Body of pancreas (tissue), 4 donors: ENCODE measurements at regions not wholly inside any gene's neighbourhood (a gene's known extent, or its start where the extent isn't known, plus 50 kb on each side); places are given as distances from the start of the nearest gene placed in this dataset.
A peak's percentile ranks its signal among the peaks of the same experiment; 100 is the strongest.

Experiments
- ATAC-seq: fragments of 150-250 bp; one replicate; pipeline ENCODE4 v1.9.1; 2016
- DNase-seq, 4 donors: peaks; one replicate each; pipeline ENCODE4 v3.0.0-alpha.2; 2019
- H3K27ac ChIP-seq, 4 donors: fragments of 200-600 bp; sonication (generic); 1 replicate in 3 of 4; 2 replicates in 1 of 4; pipeline versions ENCODE4 v1.5.1 to v1.6.1; 2016 to 2019; ENCODE audit warnings: mild to moderate bottlenecking in 1 of 4, mixed read lengths in 1 of 4, moderate library complexity in 1 of 4
- H3K27me3 ChIP-seq, 2 donors: fragments of 200-600 bp; sonication (generic); one replicate each; pipeline ENCODE4 v1.6.0; 2016; ENCODE audit warnings: mild to moderate bottlenecking in 1 of 2
- H3K36me3 ChIP-seq, 2 donors: fragments of 200-600 bp; sonication (generic); replicated peaks in 1 of 2; 2 replicates each; pipeline ENCODE4 v1.5.1; 2016; ENCODE audit warnings: low read depth in 2 of 2; ENCODE audit not compliant: insufficient read depth in 1 of 2
- H3K4me1 ChIP-seq: fragments of 200-600 bp; sonication (generic); one replicate; pipeline ENCODE4 v1.6.0; 2016
- H3K4me3 ChIP-seq, 2 donors: fragments of 200-600 bp; sonication (generic); 1 replicate in 1 of 2; 2 replicates in 1 of 2; pipeline ENCODE4 v1.5.1; 2016 to 2019
- H3K9me3 ChIP-seq, 3 donors: fragments of 200-600 bp; sonication (generic); 1 replicate in 2 of 3; 2 replicates in 1 of 3; pipeline ENCODE4 v1.5.1; 2016
- CTCF ChIP-seq, 7 experiments: fragments of 450-650 bp in 4 of 7; fragments of 200-600 bp in 3 of 7; sonication (generic) in 3 of 7; IDR thresholded peaks; one replicate each; pipeline ENCODE4 v1.5.1; 2016 to 2019; ENCODE audit warnings: antibody characterized with exemption in 7 of 7
- POLR2A ChIP-seq, 3 donors: fragments of 450-650 bp; IDR thresholded peaks; one replicate each; pipeline ENCODE4 v1.6.1; 2016; ENCODE audit warnings: antibody characterized with exemption in 3 of 3, mild to moderate bottlenecking in 2 of 3
- WGBS, 2 donors: methylation state at CpG; one replicate each; pipeline ENCODE4 v1.1.5; 2017; 5-methylcytosine and 5-hydroxymethylcytosine counted together
- intact Hi-C: fragments of 100-400 bp; cut with DNase I; formaldehyde crosslinking; loops from one replicate; pipeline ENCODE4 v1.15.1; 2023

DNA sequence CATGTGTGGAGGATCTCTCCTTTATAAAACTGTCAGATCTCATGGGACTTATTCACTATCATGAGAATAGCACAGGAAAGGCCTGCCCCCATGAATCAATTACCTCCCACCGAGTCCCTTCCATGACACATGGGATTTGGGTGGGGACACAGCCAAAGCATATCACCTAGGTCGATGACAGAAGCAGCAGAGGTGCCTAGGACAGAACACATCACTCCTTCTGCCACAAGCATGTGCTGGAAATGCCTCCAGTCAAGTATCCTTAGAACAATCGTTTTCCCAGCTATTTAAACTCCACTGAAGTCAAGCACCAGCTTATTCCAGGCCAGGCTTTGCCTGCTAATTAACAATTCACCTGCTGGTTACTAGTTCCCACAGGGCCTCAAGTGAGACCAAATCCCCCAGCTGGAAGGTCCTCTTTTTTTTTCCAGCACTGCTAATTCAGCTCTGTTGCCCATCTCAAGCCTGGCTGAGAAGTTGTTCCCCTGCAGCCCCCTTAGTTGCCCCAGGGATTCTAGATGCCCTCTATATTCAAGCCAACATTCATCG lies 212.3 kb upstream of the NUDT4 start:
- no peak overlapping the region for H3K27ac ChIP-seq
- ATAC-seq: no peak
- intact Hi-C loops: no loop called here

DNA sequence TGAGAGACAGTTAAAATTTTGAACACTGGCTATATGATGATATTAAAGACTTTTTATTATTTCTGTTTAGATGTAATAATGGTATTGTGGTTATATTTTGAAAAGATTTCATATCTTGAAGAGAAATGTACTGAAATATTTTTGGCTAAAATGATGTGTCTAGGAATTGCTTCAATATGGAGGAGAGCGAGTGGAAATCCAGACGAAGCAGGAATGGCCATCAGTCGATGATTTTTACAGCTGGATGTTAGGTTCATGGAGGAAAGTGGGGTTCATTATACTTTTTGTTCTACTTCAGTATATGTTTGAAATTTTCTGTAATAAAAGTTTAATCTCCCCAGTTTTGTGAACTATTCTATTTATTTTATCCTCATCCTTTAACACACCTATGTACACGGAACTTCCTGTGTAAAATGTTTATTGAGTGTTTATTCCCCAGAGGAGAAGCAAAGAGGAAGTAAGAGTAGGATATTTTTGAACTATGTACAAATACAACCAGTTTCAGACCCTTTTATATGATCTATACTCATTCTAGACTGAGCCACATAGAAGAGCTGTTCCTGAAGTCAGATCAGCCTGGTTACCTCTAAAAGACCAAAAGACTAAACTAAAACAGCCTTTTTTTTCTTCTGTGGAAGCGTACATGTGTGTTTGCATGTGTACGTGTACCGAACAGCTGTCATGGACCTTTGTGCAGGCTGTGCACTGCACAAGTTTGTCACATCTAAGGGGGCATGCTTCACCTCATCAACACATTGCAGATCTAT lies 211.0 kb upstream of the NUDT4 start:
- Histone ChIP-seq H3K4me1 (peaks cover 5% of the 10 kb centered on the region), H3K27me3 (no peaks in the 10 kb centered on the region), H3K9me3 (no peaks in the 10 kb centered on the region), H3K27ac (no peak overlapping the region), H3K36me3 (no peaks in the 10 kb centered on the region), H3K4me3 (no peak overlapping the region)
- ATAC-seq (no peak), DNase-seq (no peak)
- TF ChIP-seq POLR2A (IDR thresholded peaks at IDR 0.05): no peak
- TF ChIP-seq CTCF (IDR thresholded peaks at IDR 0.05): no peak
- intact Hi-C loops: no loop called here
- WGBS, 2 donors: 82 to 87% methylated on average over 7 of the region's 7 CpGs

More for the DNA sequence above, 212.3 kb upstream of the NUDT4 start:
- Histone ChIP-seq H3K4me1 (peaks cover 5% of the 10 kb centered on the region), H3K27me3 (no peaks in the 10 kb centered on the region), H3K36me3 (no peaks in the 10 kb centered on the region), H3K4me3 (no peak overlapping the region), H3K9me3 (no peaks in the 10 kb centered on the region)
- TF ChIP-seq POLR2A (IDR thresholded peaks at IDR 0.05) (no peak), CTCF (IDR thresholded peaks at IDR 0.05) (no peak)
- 69 to 80% methylated on average over 4 of the region's 4 CpGs for WGBS, 2 donors
- DNase-seq: no peak

- ATAC-seq: no peak
- WGBS, 2 donors: 50 to 51% methylated on average over 2 of the region's 2 CpGs
- intact Hi-C loops: no loop called here
- Histone ChIP-seq H3K27me3 (no peaks in the 10 kb centered on the region), H3K4me1 (peaks cover 5% of the 10 kb centered on the region), H3K27ac (peak overlapping the region in 1 of 4 donors; percentile 46), H3K36me3 (no peaks in the 10 kb centered on the region), H3K9me3 (no peaks in the 10 kb centered on the region), H3K4me3 (no peak overlapping the region)
- TF ChIP-seq CTCF (IDR thresholded peaks at IDR 0.05) (no peak), POLR2A (IDR thresholded peaks at IDR 0.05) (no peak)
- DNase-seq: no peak
Observed at GRCh38 chr12:93167331-93167730, 210.4 kb upstream of the NUDT4 start.

DNA sequence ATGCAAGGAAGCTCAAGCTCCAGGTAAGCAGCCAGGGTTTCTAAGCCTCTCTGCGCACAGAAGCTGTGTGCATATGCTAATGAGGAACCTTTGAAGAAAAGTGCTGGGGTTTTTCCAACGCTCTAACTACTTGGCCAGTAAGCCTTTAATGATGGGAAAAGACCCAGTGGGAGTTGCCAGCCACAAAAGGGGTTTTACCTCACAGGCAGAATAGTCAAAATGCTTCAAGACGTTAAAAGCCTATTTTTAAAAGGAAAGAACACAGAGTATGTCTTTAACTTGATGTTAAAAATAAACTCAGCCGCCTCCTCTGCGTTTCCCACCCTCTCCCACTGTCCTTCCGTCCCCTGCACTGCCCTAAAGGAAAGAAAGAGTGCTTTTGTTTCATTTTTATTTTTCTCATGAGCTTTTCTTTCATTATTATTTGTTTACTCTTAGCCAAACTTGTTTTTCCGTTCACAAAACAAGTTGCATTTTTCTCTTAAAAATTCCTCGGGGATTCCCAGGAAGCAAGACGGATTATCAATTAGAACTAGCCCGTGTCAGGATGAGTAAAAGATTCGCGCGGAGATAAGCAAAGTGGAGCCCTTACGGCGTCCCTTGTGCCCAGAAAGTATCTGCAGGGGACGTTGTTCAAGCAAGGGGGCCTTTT lies 209.8 kb upstream of the NUDT4 start:
- peak overlapping the region in 1 of 2 donors; percentile 16 for H3K4me3 ChIP-seq
- ATAC-seq (peak; percentile 45), DNase-seq (peak in 2 of 4 donors; percentile 19 to 24)
- H3K9me3 ChIP-seq: no peaks in the 10 kb centered on the region
- intact Hi-C loops: no loop called here
- peaks cover 5% of the 10 kb centered on the region for H3K4me1 ChIP-seq
- 6 to 20% methylated on average over 16 of the region's 16 CpGs for WGBS, 2 donors
- H3K27me3 ChIP-seq: no peaks in the 10 kb centered on the region
- H3K36me3 ChIP-seq: no peaks in the 10 kb centered on the region
- H3K27ac ChIP-seq: peak overlapping the region in 3 of 4 donors; percentile 26 to 46 (median 28)
- TF ChIP-seq CTCF (IDR thresholded peaks at IDR 0.05): no peak
- no peak for TF ChIP-seq POLR2A (IDR thresholded peaks at IDR 0.05)
